Mammary epithelial cell (primary cell): ENCODE measurements at regions not wholly inside any gene's neighbourhood (a gene's known extent, or its start where the extent isn't known, plus 50 kb on each side); places are given as distances from the start of the nearest gene placed in this dataset.

Experiments
- CTCF ChIP-seq, 2 donors: IDR thresholded peaks in 1 of 2; conservative IDR thresholded peaks in 1 of 2; 2 replicates each; pipeline ENCODE4 v1.5.1; 2011 to 2012; ENCODE audit warnings: inconsistent platforms in 2 of 2, low read length in 2 of 2, mild to moderate bottlenecking in 2 of 2, control low read depth in 1 of 2, low read depth in 1 of 2; ENCODE audit not compliant: insufficient read depth in 1 of 2; ENCODE audit errors: extremely low read depth in 1 of 2
- EZH2 ChIP-seq: IDR thresholded peaks from 2 replicates; pipeline ENCODE4 v1.6.1; 2012; ENCODE audit warnings: low read length, inconsistent platforms, borderline replicate concordance

- TF ChIP-seq CTCF (conservative IDR thresholded peaks at IDR 0.05 in 1 of 2, IDR thresholded peaks at IDR 0.05 in 1 of 2; ENCODE audit: extremely low read depth in 1 of 2, insufficient read depth in 1 of 2, low read depth in 1 of 2, low read length in 2 of 2) (no peak), EZH2 (no peak)
These were observed 99.5 kb downstream of the C4BPA start for GRCh38 chr1:207203541-207203940.
